HUES48 (cell line): ENCODE measurements at regions not wholly inside any gene's neighbourhood (a gene's known extent, or its start where the extent isn't known, plus 50 kb on each side); places are given as distances from the start of the nearest gene placed in this dataset.
"Not testable (repeated sequence)": the region's sequence is repeated elsewhere in the genome, so short reads cannot be mapped to it uniquely, and the experiment has no call there.

Source experiments
- H3K27ac ChIP-seq: one replicate; pipeline ENCODE4 v1.7.0; 2013; ENCODE audit warnings: low read depth, low read length, inconsistent platforms
- H3K27me3 ChIP-seq: 2 replicates; pipeline ENCODE4 v1.6.1; 2013; ENCODE audit warnings: mild to moderate bottlenecking, low read length; ENCODE audit not compliant: control insufficient read depth, insufficient read depth
- H3K36me3 ChIP-seq: 2 replicates; pipeline ENCODE4 v1.6.1; 2013; ENCODE audit warnings: low read length; ENCODE audit not compliant: control insufficient read depth, insufficient read depth
- H3K4me1 ChIP-seq: 2 replicates; pipeline ENCODE4 v1.6.1; 2013; ENCODE audit warnings: mild to moderate bottlenecking, low read length; ENCODE audit not compliant: control insufficient read depth, insufficient read depth
- H3K4me3 ChIP-seq: 2 replicates; pipeline ENCODE4 v1.5.1; 2013; ENCODE audit warnings: mild to moderate bottlenecking, low read depth, low read length
- H3K9ac ChIP-seq: 2 replicates; pipeline ENCODE4 v1.6.1; 2013; ENCODE audit warnings: mild to moderate bottlenecking, low read depth, low read length, moderate library complexity
- H3K9me3 ChIP-seq: 2 replicates; pipeline ENCODE4 v1.6.1; 2013; ENCODE audit warnings: low read length; ENCODE audit not compliant: control insufficient read depth, insufficient read depth

- Histone ChIP-seq H3K4me1 (peaks cover 9% of the 10 kb centered on the region; the same call in 1 of the 2 replicates), H3K36me3 (no peaks in the 10 kb centered on the region), H3K27me3 (no peaks in the 10 kb centered on the region), H3K9me3 (no peaks in the 10 kb centered on the region), H3K27ac (no peak overlapping the region), H3K4me3 (no peak overlapping the region), H3K9ac (no peak overlapping the region)
Measured at GRCh38 chr21:15631342-15631741, 98.4 kb upstream of the USP25 start.

- not testable (repeated sequence) for H3K4me1 ChIP-seq, H3K4me3 ChIP-seq, H3K27ac ChIP-seq, H3K9me3 ChIP-seq, H3K27me3 ChIP-seq, H3K36me3 ChIP-seq, H3K9ac ChIP-seq
Measured at GRCh38 chr21:15634541-15634940, 95.2 kb upstream of the USP25 start.

GRCh38 chr21:15638856-15639549 is 90.8 kb upstream of the USP25 start:
- H3K4me1 ChIP-seq = no peaks in the 10 kb centered on the region
- H3K27me3 ChIP-seq = no peaks in the 10 kb centered on the region
- H3K4me3 ChIP-seq = no peak overlapping the region
- H3K27ac ChIP-seq = no peak overlapping the region
- H3K36me3 ChIP-seq = no peaks in the 10 kb centered on the region
- no peaks in the 10 kb centered on the region for H3K9me3 ChIP-seq
- H3K9ac ChIP-seq = no peak overlapping the region

DNA sequence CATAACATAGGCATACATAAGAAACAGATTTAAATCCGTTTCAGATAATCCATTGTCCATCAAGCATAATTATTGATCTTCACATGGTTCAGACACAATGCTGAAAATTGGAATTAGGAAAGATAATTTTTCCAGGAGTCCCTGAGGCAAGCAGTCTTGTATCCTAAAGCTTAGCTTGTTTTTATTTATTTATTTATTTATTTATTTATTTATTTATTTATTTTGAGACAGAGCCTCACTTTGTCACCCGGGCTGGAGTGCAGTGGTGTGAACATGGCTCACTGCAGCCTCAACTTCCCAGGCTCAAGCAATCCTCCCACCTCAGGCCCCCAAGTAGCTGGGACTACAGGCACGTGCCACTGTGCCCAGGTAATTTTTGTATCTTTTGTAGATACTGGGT is 89.7 kb upstream of the USP25 start:
- H3K9ac ChIP-seq, H3K36me3 ChIP-seq, H3K9me3 ChIP-seq, H3K4me3 ChIP-seq, H3K27me3 ChIP-seq, H3K27ac ChIP-seq, H3K4me1 ChIP-seq: not testable (repeated sequence)

DNA sequence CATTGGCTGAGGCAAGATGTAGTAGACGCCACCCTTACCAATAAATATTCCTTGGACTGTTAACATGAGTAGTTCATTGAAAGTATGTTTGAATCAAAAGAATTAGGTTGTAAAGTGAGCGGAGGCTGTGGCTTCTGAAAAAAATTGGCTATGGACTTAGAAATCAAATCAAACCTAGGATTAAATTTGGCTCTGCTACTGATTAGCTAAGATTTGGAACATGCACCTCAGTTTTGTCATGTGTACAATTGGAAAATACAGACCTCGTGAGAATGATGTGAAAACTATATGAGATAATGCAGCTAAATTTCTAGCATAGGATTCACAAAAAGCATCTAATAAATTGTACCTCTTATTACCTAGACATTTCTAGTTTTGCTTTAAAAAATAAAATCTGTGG is 85.3 kb upstream of the USP25 start:
- H3K36me3 ChIP-seq = no peaks in the 10 kb centered on the region
- H3K9ac ChIP-seq = no peak overlapping the region
- no peaks in the 10 kb centered on the region for H3K9me3 ChIP-seq
- H3K27ac ChIP-seq = no peak overlapping the region
- no peak overlapping the region for H3K4me3 ChIP-seq
- no peaks in the 10 kb centered on the region for H3K27me3 ChIP-seq
- no peaks in the 10 kb centered on the region for H3K4me1 ChIP-seq

- H3K36me3 ChIP-seq = no peaks in the 10 kb centered on the region
Measured at GRCh38 chr21:15645830-15646229, 84.0 kb upstream of the USP25 start.

GRCh38 chr21:15650735-15651134 is 79.0 kb upstream of the USP25 start:
- no peaks in the 10 kb centered on the region for H3K36me3 ChIP-seq
- no peak overlapping the region for H3K4me3 ChIP-seq
- H3K27me3 ChIP-seq = no peaks in the 10 kb centered on the region
- H3K9me3 ChIP-seq = no peaks in the 10 kb centered on the region
- H3K4me1 ChIP-seq = no peaks in the 10 kb centered on the region
- no peak overlapping the region for H3K9ac ChIP-seq
- H3K27ac ChIP-seq = no peak overlapping the region

More at GRCh38 chr21:15645830-15646229, 84.0 kb upstream of the USP25 start:
- H3K27me3 ChIP-seq = no peaks in the 10 kb centered on the region
- no peak overlapping the region for H3K9ac ChIP-seq
- no peak overlapping the region for H3K27ac ChIP-seq
- H3K4me1 ChIP-seq = no peaks in the 10 kb centered on the region
- H3K4me3 ChIP-seq = no peak overlapping the region
- no peaks in the 10 kb centered on the region for H3K9me3 ChIP-seq

- H3K4me3 ChIP-seq = no peak overlapping the region
- no peaks in the 10 kb centered on the region for H3K9me3 ChIP-seq
- H3K4me1 ChIP-seq = no peaks in the 10 kb centered on the region
- no peaks in the 10 kb centered on the region for H3K27me3 ChIP-seq
- no peak overlapping the region for H3K9ac ChIP-seq
- no peak overlapping the region for H3K27ac ChIP-seq
- H3K36me3 ChIP-seq = no peaks in the 10 kb centered on the region
Measured at GRCh38 chr21:15651172-15651571, 78.6 kb upstream of the USP25 start.

- no peaks in the 10 kb centered on the region for H3K27me3 ChIP-seq
- no peaks in the 10 kb centered on the region for H3K9me3 ChIP-seq
- H3K27ac ChIP-seq = no peak overlapping the region
- H3K4me3 ChIP-seq = no peak overlapping the region
- H3K9ac ChIP-seq = no peak overlapping the region
- no peaks in the 10 kb centered on the region for H3K36me3 ChIP-seq
- H3K4me1 ChIP-seq = no peaks in the 10 kb centered on the region
Measured at GRCh38 chr21:15653710-15654109, 76.1 kb upstream of the USP25 start.

GRCh38 chr21:15654171-15654570 is 75.6 kb upstream of the USP25 start:
- no peaks in the 10 kb centered on the region for H3K4me1 ChIP-seq
- H3K9ac ChIP-seq = no peak overlapping the region
- no peak overlapping the region for H3K27ac ChIP-seq
- no peak overlapping the region for H3K4me3 ChIP-seq
- H3K27me3 ChIP-seq = no peaks in the 10 kb centered on the region
- no peaks in the 10 kb centered on the region for H3K36me3 ChIP-seq
- H3K9me3 ChIP-seq = no peaks in the 10 kb centered on the region

DNA sequence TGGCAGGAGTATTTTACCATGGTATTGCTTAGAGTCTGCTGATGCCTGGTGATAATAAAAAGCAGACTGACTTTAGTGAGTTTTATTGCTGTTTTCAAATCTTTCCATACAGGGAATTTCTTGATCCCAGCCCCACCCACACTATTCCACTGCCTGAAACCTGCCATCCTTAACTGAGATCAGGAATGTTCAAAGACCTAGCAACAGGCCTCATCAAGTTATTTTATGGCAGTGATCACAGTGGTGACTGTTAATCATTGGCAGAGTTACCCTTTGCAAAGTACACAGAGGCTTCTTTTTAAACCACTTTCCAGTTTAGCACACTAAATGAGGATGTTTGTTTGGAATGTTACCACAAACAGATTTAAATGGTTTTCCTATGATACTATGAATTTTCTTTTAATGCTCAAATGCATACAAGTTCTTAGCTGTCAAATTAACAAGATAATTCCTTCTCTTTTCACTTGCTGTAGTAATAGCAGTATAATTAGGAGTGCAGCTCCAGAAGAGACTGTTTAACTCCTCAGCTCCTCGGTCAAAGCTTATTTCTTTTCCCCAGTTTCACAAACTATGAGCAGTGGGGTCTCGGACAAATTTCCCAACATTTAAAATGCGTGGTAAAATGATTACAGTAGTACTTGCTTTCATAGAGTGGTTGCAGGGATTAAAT is 69.9 kb upstream of the USP25 start:
- no peak overlapping the region for H3K9ac ChIP-seq
- no peaks in the 10 kb centered on the region for H3K9me3 ChIP-seq
- H3K4me1 ChIP-seq = no peaks in the 10 kb centered on the region
- H3K4me3 ChIP-seq = no peak overlapping the region
- no peaks in the 10 kb centered on the region for H3K36me3 ChIP-seq
- no peaks in the 10 kb centered on the region for H3K27me3 ChIP-seq
- no peak overlapping the region for H3K27ac ChIP-seq
